H1 (cell line): ENCODE measurements at regions not wholly inside any gene's neighbourhood (a gene's known extent, or its start where the extent isn't known, plus 50 kb on each side); places are given as distances from the start of the nearest gene placed in this dataset.

ENCODE experiments used
- CTCF ChIA-PET: fragments of 300-600 bp; sonication (Branson Sonifier 250); formaldehyde crosslinking; loops from one replicate; lab custom pipeline; 2021; ENCODE audit not compliant: partially characterized antibody; lab: Charles Lee
- POLR2A ChIA-PET: fragments of 300-600 bp; sonication (Branson Sonifier 250); formaldehyde crosslinking; loops from one replicate; lab custom pipeline; 2021; ENCODE audit warnings: inconsistent platforms; ENCODE audit not compliant: partially characterized antibody; lab: Charles Lee
- DNase-seq, 2 experiments: peaks; one replicate each; pipeline versions ENCODE4 v3.0.0 to v3.0.0-alpha.2; 2010 to 2022; ENCODE audit warnings: low spot score in 2 of 2, low read depth in 1 of 2, mixed read lengths in 1 of 2
- FAIRE-seq: peaks from 2 replicates; lab custom pipeline; 2011; peaks lifted over from hg19 to GRCh38; lab: Jason Lieb, UNC
- H2AFZ ChIP-seq: 2 replicates; pipeline ENCODE4 v1.8.1; 2012; ENCODE audit warnings: low read length, inconsistent platforms
- H2AK5ac ChIP-seq: 2 replicates; pipeline ENCODE4 v1.6.1; 2013; ENCODE audit warnings: low read depth, low read length
- H2BK120ac ChIP-seq: replicated peaks from 2 replicates; pipeline ENCODE3; 2013; ENCODE audit warnings: low read depth, low read length, inconsistent platforms
- H2BK12ac ChIP-seq: 2 replicates; pipeline ENCODE4 v1.6.1; 2013; ENCODE audit warnings: low read depth, low read length
- H2BK15ac ChIP-seq: 2 replicates; pipeline ENCODE4 v1.6.1; 2013; ENCODE audit warnings: low read length
- H2BK20ac ChIP-seq: 2 replicates; pipeline ENCODE4 v1.6.1; 2013; ENCODE audit warnings: low read length
- H2BK5ac ChIP-seq: 2 replicates; pipeline ENCODE4 v1.6.1; 2013; ENCODE audit warnings: low read depth, low read length
- H3K14ac ChIP-seq: 2 replicates; pipeline ENCODE4 v1.6.1; 2013; ENCODE audit warnings: inconsistent platforms; ENCODE audit not compliant: insufficient read length
- H3K18ac ChIP-seq: 2 replicates; pipeline ENCODE4 v1.6.1; 2013; ENCODE audit warnings: low read length; ENCODE audit errors: extremely low read depth
- H3K23ac ChIP-seq: 2 replicates; pipeline ENCODE4 v1.6.1; 2013; ENCODE audit warnings: inconsistent platforms; ENCODE audit not compliant: insufficient read length
- H3K23me2 ChIP-seq: 2 replicates; pipeline ENCODE4 v1.6.1; 2013; ENCODE audit warnings: low read depth, low read length
- H3K27ac ChIP-seq: 2 replicates; pipeline ENCODE4 v1.6.1; 2011; ENCODE audit warnings: low read depth, low read length, inconsistent platforms
- H3K27me3 ChIP-seq, 4 experiments: replicated peaks in 1 of 4; 1 replicate in 1 of 4; 2 replicates in 3 of 4; pipeline versions ENCODE4 v1.6.1 to v1.8.1; 2011 to 2013; ENCODE audit warnings: low read length in 3 of 4, mild to moderate bottlenecking in 3 of 4, inconsistent platforms in 2 of 4, mixed read lengths in 2 of 4, moderate library complexity in 1 of 4; ENCODE audit not compliant: control insufficient read depth in 3 of 4, insufficient read depth in 3 of 4; ENCODE audit errors: extremely low read depth in 1 of 4
- H3K36me3 ChIP-seq, 4 experiments: 2 replicates each; pipeline versions ENCODE4 v1.6.1 to v1.8.1; 2011 to 2013; ENCODE audit warnings: mild to moderate bottlenecking in 4 of 4, low read length in 3 of 4, moderate library complexity in 2 of 4, control low read depth in 1 of 4, inconsistent platforms in 1 of 4; ENCODE audit not compliant: insufficient read depth in 4 of 4, control insufficient read depth in 2 of 4
- H3K4ac ChIP-seq: replicated peaks from 2 replicates; pipeline ENCODE3; 2013; ENCODE audit warnings: low read length, low read depth, mixed read lengths, inconsistent platforms; ENCODE audit not compliant: insufficient read length
- H3K4me1 ChIP-seq, 4 experiments: replicated peaks in 1 of 4; 1 replicate in 1 of 4; 2 replicates in 3 of 4; pipeline versions ENCODE4 v1.6.1 to v1.8.1; 2011 to 2013; ENCODE audit warnings: low read length in 3 of 4, inconsistent platforms in 2 of 4, mixed read lengths in 1 of 4; ENCODE audit not compliant: insufficient read depth in 4 of 4, control insufficient read depth in 3 of 4
- H3K4me2 ChIP-seq, 2 experiments: 2 replicates each; pipeline versions ENCODE4 v1.6.1 to v1.8.1; 2011 to 2013; ENCODE audit warnings: low read depth in 2 of 2, low read length in 2 of 2, control low read depth in 1 of 2, inconsistent platforms in 1 of 2, mild to moderate bottlenecking in 1 of 2; ENCODE audit not compliant: insufficient read depth in 1 of 2
- H3K4me3 ChIP-seq, 4 experiments: fragments of 200-600, 300-600 bp in 1 of 4; sonication (generic), shearing (Covaris generic), sonication (Bioruptor Twin) in 1 of 4; 2 replicates each; pipeline versions ENCODE4 v1.5.1 to v1.8.1; 2011 to 2016; ENCODE audit warnings: low read length in 4 of 4, low read depth in 3 of 4, control low read depth in 2 of 4, inconsistent platforms in 2 of 4, mild to moderate bottlenecking in 2 of 4, mixed read lengths in 1 of 4, moderate library complexity in 1 of 4; ENCODE audit not compliant: insufficient read depth in 2 of 4; ENCODE audit errors: extremely low read depth in 1 of 4
- H3K56ac ChIP-seq: replicated peaks from 2 replicates; pipeline ENCODE3; 2013; ENCODE audit warnings: low read depth, mild to moderate bottlenecking, mixed read lengths, low read length, inconsistent platforms; ENCODE audit not compliant: insufficient read length
- H3K79me1 ChIP-seq: 2 replicates; pipeline ENCODE4 v1.6.1; 2013; ENCODE audit warnings: low read depth, low read length, control low read depth
- H3K79me2 ChIP-seq, 2 experiments: 2 replicates each; pipeline versions ENCODE4 v1.6.1 to v1.8.1; 2012 to 2013; ENCODE audit warnings: low read length in 2 of 2, mild to moderate bottlenecking in 2 of 2, inconsistent platforms in 1 of 2; ENCODE audit not compliant: insufficient read depth in 2 of 2, control insufficient read depth in 1 of 2
- H3K9ac ChIP-seq, 4 experiments: replicated peaks in 1 of 4; 1 replicate in 1 of 4; 2 replicates in 3 of 4; pipeline versions ENCODE4 v1.6.1 to v1.8.1; 2011 to 2013; ENCODE audit warnings: low read depth in 3 of 4, low read length in 3 of 4, control low read depth in 2 of 4, mild to moderate bottlenecking in 2 of 4, moderate library complexity in 2 of 4, inconsistent platforms in 1 of 4; ENCODE audit errors: extremely low read depth in 1 of 4
- H3K9me3 ChIP-seq, 2 experiments: 2 replicates each; pipeline versions ENCODE4 v1.6.1 to v1.8.1; 2012 to 2013; ENCODE audit warnings: mild to moderate bottlenecking in 2 of 2, moderate library complexity in 2 of 2, control low read depth in 1 of 2, inconsistent platforms in 1 of 2, low read depth in 1 of 2, low read length in 1 of 2, mixed read lengths in 1 of 2; ENCODE audit not compliant: insufficient read depth in 2 of 2
- H4K20me1 ChIP-seq, 2 experiments: replicated peaks in 1 of 2; 2 replicates each; pipeline versions ENCODE3 to v1.8.1; 2011 to 2013; ENCODE audit warnings: inconsistent platforms in 2 of 2, low read length in 2 of 2, mild to moderate bottlenecking in 1 of 2; ENCODE audit not compliant: insufficient read depth in 2 of 2, control insufficient read depth in 1 of 2
- H4K5ac ChIP-seq: 2 replicates; pipeline ENCODE4 v1.6.1; 2013; ENCODE audit warnings: low read length, low read depth, mixed read lengths, inconsistent platforms; ENCODE audit not compliant: insufficient read length
- H4K8ac ChIP-seq: 2 replicates; pipeline ENCODE4 v1.8.0; 2013; ENCODE audit warnings: mild to moderate bottlenecking, moderate library complexity, low read length, inconsistent platforms; ENCODE audit not compliant: insufficient read depth; ENCODE audit errors: extremely low read depth
- H4K91ac ChIP-seq: replicated peaks from 2 replicates; pipeline ENCODE3; 2013; ENCODE audit warnings: low read length, mixed read lengths, inconsistent platforms; ENCODE audit not compliant: insufficient read length
- BRCA1 ChIP-seq: IDR thresholded peaks from 2 replicates; pipeline ENCODE4 v1.6.1; 2012; ENCODE audit warnings: low read depth, low read length, improper control_type of control experiment
- CBX5 ChIP-seq: fragments of 300-800, 300-1000 bp; sonication (generic); IDR thresholded peaks from 2 replicates; pipeline ENCODE4 v1.7.1; 2016; ENCODE audit warnings: antibody characterized with exemption, low read length, low read depth
- CBX8 ChIP-seq: fragments of 300-800, 300-1000 bp; sonication (generic); IDR thresholded peaks from 2 replicates; pipeline ENCODE4 v1.7.1; 2016; ENCODE audit warnings: low read depth, low read length, borderline replicate concordance
- GABPA ChIP-seq: IDR thresholded peaks from 2 replicates; pipeline ENCODE4 v1.6.1; 2011; ENCODE audit warnings: mild to moderate bottlenecking, low read length, moderate library complexity, borderline replicate concordance; ENCODE audit not compliant: insufficient read depth
- GTF2F1 ChIP-seq: IDR thresholded peaks from 2 replicates; pipeline ENCODE4 v1.6.1; 2012; ENCODE audit warnings: low read depth, low read length, improper control_type of control experiment, borderline replicate concordance
- KDM1A ChIP-seq: fragments of 200-600, 300-600 bp; sonication (generic); IDR thresholded peaks from 2 replicates; pipeline ENCODE4 v1.7.1; 2016; ENCODE audit warnings: mild to moderate bottlenecking, low read length, borderline replicate concordance
- KDM4A ChIP-seq: IDR thresholded peaks from one replicate; pipeline ENCODE4 v1.7.1; 2012; ENCODE audit warnings: low read depth, mild to moderate bottlenecking, moderate library complexity, low read length, inconsistent platforms; ENCODE audit not compliant: severe bottlenecking
- MAFK ChIP-seq: IDR thresholded peaks from 2 replicates; pipeline ENCODE4 v1.6.1; 2012; ENCODE audit warnings: low read depth, mild to moderate bottlenecking, improper control_type of control experiment, low read length
- POLR2AphosphoS5 ChIP-seq: IDR thresholded peaks from 2 replicates; pipeline ENCODE4 v1.6.1; 2011; ENCODE audit warnings: low read depth, low read length
- RXRA ChIP-seq: IDR thresholded peaks from 2 replicates; pipeline ENCODE4 v1.6.1; 2011; ENCODE audit warnings: low read depth, mild to moderate bottlenecking, low read length, moderate library complexity; ENCODE audit not compliant: insufficient read depth
- SAP30 ChIP-seq: fragments of 300-600 bp; sonication (generic); IDR thresholded peaks from 2 replicates; pipeline ENCODE4 v1.7.1; 2012; ENCODE audit warnings: low read length, moderate library complexity, mild to moderate bottlenecking, inconsistent platforms; ENCODE audit not compliant: insufficient read depth, insufficient replicate concordance
- SIX5 ChIP-seq: IDR thresholded peaks from 2 replicates; pipeline ENCODE4 v1.6.1; 2011; ENCODE audit warnings: mild to moderate bottlenecking, low read depth, low read length
- SP4 ChIP-seq: IDR thresholded peaks from 2 replicates; pipeline ENCODE4 v1.6.1; 2012; ENCODE audit warnings: low read length, inconsistent platforms
- ZNF274 ChIP-seq: IDR thresholded peaks from 2 replicates; pipeline ENCODE4 v1.7.0; 2012; ENCODE audit warnings: low read length, borderline replicate concordance; ENCODE audit errors: extremely low read depth
- WGBS, 2 experiments: shearing (Covaris generic) in 1 of 2; methylation state at CpG; one replicate each; pipeline versions ENCODE4 v1.1.6 to v1.1.7; 2013 to 2015; ENCODE audit warnings: low lambda C conversion rate in 2 of 2, mixed read lengths in 2 of 2, inconsistent platforms in 1 of 2, low coverage in 1 of 2, missing lambda C conversion rate in 1 of 2; ENCODE audit not compliant: insufficient replicate concordance in 2 of 2, insufficient coverage in 1 of 2, insufficient read length in 1 of 2; ENCODE audit errors: extremely low coverage in 1 of 2, missing lambda C conversion rate in 1 of 2; 5-methylcytosine and 5-hydroxymethylcytosine counted together
- TF ChIP-seq, protein P1 (sequence below): IDR thresholded peaks from 2 replicates; pipeline ENCODE4 v1.6.1; 2011; ENCODE audit warnings: low read length, improper control_type of control experiment

GRCh38 chr2:77664491-77664890 lies 142.3 kb upstream of the LRRTM4 start:
- no peak overlapping the region for H3K4ac ChIP-seq
- CTCF ChIA-PET, result no interaction called here
- H3K23ac ChIP-seq, result no peak overlapping the region
- WGBS, 2 experiments, result 81% methylated on average over 2 of the region's 2 CpGs; no CpG with 5 or more reads in 1 of the 2 experiments
- no peaks in the 10 kb centered on the region for H3K36me3 ChIP-seq
- POLR2A ChIA-PET, result no interaction called here
- no peaks in the 10 kb centered on the region for H3K79me1 ChIP-seq
- H3K23me2 ChIP-seq, result no peaks in the 10 kb centered on the region
- H2AK5ac ChIP-seq, result no peak overlapping the region
- H4K8ac ChIP-seq, result no peak overlapping the region
- no peak overlapping the region for H3K27ac ChIP-seq
- H3K4me3 ChIP-seq, result no peak overlapping the region
- FAIRE-seq (no peak), DNase-seq (no peak)
- H4K91ac ChIP-seq, result no peak overlapping the region
- H2BK20ac ChIP-seq, result no peak overlapping the region
- H3K56ac ChIP-seq, result no peak overlapping the region
- H2BK15ac ChIP-seq, result no peak overlapping the region
- no peak overlapping the region for H4K5ac ChIP-seq
- H2BK5ac ChIP-seq, result no peak overlapping the region
- H3K14ac ChIP-seq, result no peak overlapping the region
- H4K20me1 ChIP-seq, result no peaks in the 10 kb centered on the region
- H3K79me2 ChIP-seq, result no peaks in the 10 kb centered on the region
- no peak overlapping the region for H3K9ac ChIP-seq
- H2AFZ ChIP-seq, result no peak overlapping the region
- no peak overlapping the region for H2BK12ac ChIP-seq
- no peak overlapping the region for H2BK120ac ChIP-seq
- H3K4me2 ChIP-seq, result no peak overlapping the region
- H3K9me3 ChIP-seq, result no peaks in the 10 kb centered on the region
- H3K18ac ChIP-seq, result no peak overlapping the region
- no peaks in the 10 kb centered on the region for H3K4me1 ChIP-seq
- H3K27me3 ChIP-seq, result no peaks in the 10 kb centered on the region
- TF ChIP-seq ZNF274 (no peak), KDM1A (no peak), SAP30 (no peak), RXRA (no peak), SP4 (no peak), POLR2AphosphoS5 (no peak), BRCA1 (no peak), SIX5 (no peak), GABPA (no peak), MAFK (no peak), KDM4A (no peak), GTF2F1 (no peak), CBX8 (no peak), CBX5 (no peak)
- TF ChIP-seq, protein P1, sequence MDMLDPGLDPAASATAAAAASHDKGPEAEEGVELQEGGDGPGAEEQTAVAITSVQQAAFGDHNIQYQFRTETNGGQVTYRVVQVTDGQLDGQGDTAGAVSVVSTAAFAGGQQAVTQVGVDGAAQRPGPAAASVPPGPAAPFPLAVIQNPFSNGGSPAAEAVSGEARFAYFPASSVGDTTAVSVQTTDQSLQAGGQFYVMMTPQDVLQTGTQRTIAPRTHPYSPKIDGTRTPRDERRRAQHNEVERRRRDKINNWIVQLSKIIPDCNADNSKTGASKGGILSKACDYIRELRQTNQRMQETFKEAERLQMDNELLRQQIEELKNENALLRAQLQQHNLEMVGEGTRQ, result no peak
